Vagina (tissue), 2 donors: ENCODE measurements at regions not wholly inside any gene's neighbourhood (a gene's known extent, or its start where the extent isn't known, plus 50 kb on each side); places are given as distances from the start of the nearest gene placed in this dataset.

ENCODE experiments used
- DNase-seq, 2 donors: peaks; one replicate each; pipeline ENCODE4 v3.0.0-alpha.2; 2017; ENCODE audit errors: extremely low spot score in 2 of 2
- H3K27ac ChIP-seq: fragments of 200-600 bp; sonication (generic); one replicate; pipeline ENCODE4 v1.5.1; 2019
- H3K27me3 ChIP-seq: fragments of 200-600 bp; sonication (generic); one replicate; pipeline ENCODE4 v1.5.1; 2019
- H3K36me3 ChIP-seq, 2 donors: fragments of 200-600 bp; sonication (generic); one replicate each; pipeline ENCODE4 v1.5.1; 2017 to 2019
- H3K4me1 ChIP-seq: fragments of 200-600 bp; sonication (generic); one replicate; pipeline ENCODE4 v1.5.1; 2019
- H3K4me3 ChIP-seq, 2 donors: fragments of 200-600 bp; sonication (generic); 1 replicate in 1 of 2; 2 replicates in 1 of 2; pipeline ENCODE4 v1.5.1; 2016 to 2019
- H3K9me3 ChIP-seq: fragments of 200-600 bp; sonication (generic); one replicate; pipeline ENCODE4 v1.5.1; 2019
- CTCF ChIP-seq, 3 experiments: fragments of 450-650 bp in 2 of 3; fragments of 200-600 bp in 1 of 3; sonication (generic) in 1 of 3; IDR thresholded peaks; one replicate each; pipeline ENCODE4 v1.5.1; 2017 to 2019; ENCODE audit warnings: antibody characterized with exemption in 3 of 3, mild to moderate bottlenecking in 2 of 3, moderate library complexity in 2 of 3
- POLR2A ChIP-seq, 2 donors: fragments of 450-650 bp; IDR thresholded peaks; one replicate each; pipeline ENCODE4 v1.6.1; 2017; ENCODE audit warnings: antibody characterized with exemption in 2 of 2, mild to moderate bottlenecking in 2 of 2, moderate library complexity in 2 of 2
- POLR2AphosphoS5 ChIP-seq, 2 donors: sonication (generic); formaldehyde crosslinking; IDR thresholded peaks; one replicate each; pipeline ENCODE4 v1.9.0; 2017; ENCODE audit warnings: antibody characterized with exemption in 2 of 2, mild to moderate bottlenecking in 2 of 2, low read depth in 1 of 2; ENCODE audit not compliant: insufficient read depth in 1 of 2
- intact Hi-C: fragments of 100-400 bp; cut with DNase I; formaldehyde crosslinking; loops from one replicate; pipeline ENCODE4 v1.15.1; 2023

GRCh38 chr5:40314275-40314674, 365.4 kb upstream of the PTGER4 start:
- no peak for DNase-seq
- TF ChIP-seq POLR2A (IDR thresholded peaks at IDR 0.05), result no peak
- no peak for TF ChIP-seq CTCF (IDR thresholded peaks at IDR 0.05)
- no peak overlapping the region for H3K27ac ChIP-seq
- no peaks in the 10 kb centered on the region for H3K4me1 ChIP-seq
- no peaks in the 10 kb centered on the region for H3K36me3 ChIP-seq
- no peaks in the 10 kb centered on the region for H3K9me3 ChIP-seq
- no peaks in the 10 kb centered on the region for H3K27me3 ChIP-seq
- no peak overlapping the region for H3K4me3 ChIP-seq
- intact Hi-C loops, result no loop called here

- no peak for DNase-seq
- no peak for TF ChIP-seq POLR2AphosphoS5 (IDR thresholded peaks at IDR 0.05; ENCODE audit: insufficient read depth in 1 of 2, low read depth in 1 of 2)
- TF ChIP-seq CTCF (IDR thresholded peaks at IDR 0.05), result no peak
- TF ChIP-seq POLR2A (IDR thresholded peaks at IDR 0.05), result no peak
- no peaks in the 10 kb centered on the region for H3K36me3 ChIP-seq
- H3K27ac ChIP-seq, result no peak overlapping the region
- no peaks in the 10 kb centered on the region for H3K4me1 ChIP-seq
- intact Hi-C loops, result no loop called here
- H3K9me3 ChIP-seq, result no peaks in the 10 kb centered on the region
- H3K27me3 ChIP-seq, result no peaks in the 10 kb centered on the region
- H3K4me3 ChIP-seq, result no peak overlapping the region
Observed at GRCh38 chr5:40312205-40312604, 367.5 kb upstream of the PTGER4 start.

- H3K27ac ChIP-seq, result no peak overlapping the region
- H3K4me1 ChIP-seq, result no peaks in the 10 kb centered on the region
- H3K27me3 ChIP-seq, result no peaks in the 10 kb centered on the region
- H3K4me3 ChIP-seq, result no peak overlapping the region
- TF ChIP-seq POLR2A (IDR thresholded peaks at IDR 0.05) (no peak), CTCF (IDR thresholded peaks at IDR 0.05) (no peak), POLR2AphosphoS5 (IDR thresholded peaks at IDR 0.05; ENCODE audit: insufficient read depth in 1 of 2, low read depth in 1 of 2) (no peak)
- intact Hi-C loops, result no loop called here
- H3K9me3 ChIP-seq, result no peaks in the 10 kb centered on the region
- DNase-seq, result no peak
- no peaks in the 10 kb centered on the region for H3K36me3 ChIP-seq
Observed at GRCh38 chr5:40309851-40310250, 369.9 kb upstream of the PTGER4 start.

- Histone ChIP-seq H3K9me3 (no peaks in the 10 kb centered on the region), H3K4me3 (no peak overlapping the region), H3K27ac (no peak overlapping the region), H3K36me3 (no peaks in the 10 kb centered on the region), H3K27me3 (no peaks in the 10 kb centered on the region), H3K4me1 (no peaks in the 10 kb centered on the region)
- TF ChIP-seq POLR2A (IDR thresholded peaks at IDR 0.05) (no peak), CTCF (IDR thresholded peaks at IDR 0.05) (no peak), POLR2AphosphoS5 (IDR thresholded peaks at IDR 0.05; ENCODE audit: insufficient read depth in 1 of 2, low read depth in 1 of 2) (no peak)
- intact Hi-C loops, result no loop called here
- DNase-seq, result no peak
Observed at GRCh38 chr5:40308867-40309266, 370.8 kb upstream of the PTGER4 start.

- no peak for DNase-seq
- TF ChIP-seq POLR2AphosphoS5 (IDR thresholded peaks at IDR 0.05; ENCODE audit: insufficient read depth in 1 of 2, low read depth in 1 of 2) (no peak), POLR2A (IDR thresholded peaks at IDR 0.05) (no peak), CTCF (IDR thresholded peaks at IDR 0.05) (no peak)
- H3K4me3 ChIP-seq, result no peak overlapping the region
- intact Hi-C loops, result no loop called here
- H3K27ac ChIP-seq, result no peak overlapping the region
- no peaks in the 10 kb centered on the region for H3K27me3 ChIP-seq
- H3K36me3 ChIP-seq, result no peaks in the 10 kb centered on the region
- no peaks in the 10 kb centered on the region for H3K4me1 ChIP-seq
- H3K9me3 ChIP-seq, result no peaks in the 10 kb centered on the region
Observed at GRCh38 chr5:40307920-40308319, 371.8 kb upstream of the PTGER4 start.
